ENCODE measurements at regions not wholly inside any gene's neighbourhood (a gene's known extent, or its start where the extent isn't known, plus 50 kb on each side); places are given as distances from the start of the nearest gene placed in this dataset.

DNA sequence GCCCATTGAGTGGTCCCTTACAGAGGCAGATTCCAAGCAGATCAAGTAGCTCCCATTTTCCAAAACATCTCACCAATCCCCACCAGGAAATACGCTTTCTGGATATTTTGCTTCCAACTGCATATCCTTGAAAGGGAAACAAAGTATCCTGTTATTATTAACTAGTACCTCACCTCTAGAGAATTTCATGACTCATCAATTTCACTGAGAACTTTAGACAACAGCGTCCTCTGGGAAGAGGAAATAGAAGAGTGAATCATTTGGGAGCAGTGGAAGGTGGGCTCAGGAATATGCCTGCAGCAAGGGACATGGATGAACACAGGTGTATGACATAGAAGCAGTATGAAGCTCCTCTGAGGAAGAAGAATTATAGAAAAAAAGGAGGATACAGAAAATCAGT is 186.7 kb downstream of the MARCHF11 start:
- intact Hi-C loops (cut with micrococcal nuclease): loop anchor here (5.0 kb wide), 1 partner anchor 156 kb away; no protein-coding TSS in a partner anchor
- H3K27ac Mint-ChIP-seq (ENCODE audit: low read depth, unreplicated experiment): peak overlapping the region; percentile 88
- peaks cover 11% of the 10 kb centered on the region for H3K4me1 Mint-ChIP-seq (ENCODE audit: insufficient read depth, unreplicated experiment)
- TF ChIP-seq, protein P1, sequence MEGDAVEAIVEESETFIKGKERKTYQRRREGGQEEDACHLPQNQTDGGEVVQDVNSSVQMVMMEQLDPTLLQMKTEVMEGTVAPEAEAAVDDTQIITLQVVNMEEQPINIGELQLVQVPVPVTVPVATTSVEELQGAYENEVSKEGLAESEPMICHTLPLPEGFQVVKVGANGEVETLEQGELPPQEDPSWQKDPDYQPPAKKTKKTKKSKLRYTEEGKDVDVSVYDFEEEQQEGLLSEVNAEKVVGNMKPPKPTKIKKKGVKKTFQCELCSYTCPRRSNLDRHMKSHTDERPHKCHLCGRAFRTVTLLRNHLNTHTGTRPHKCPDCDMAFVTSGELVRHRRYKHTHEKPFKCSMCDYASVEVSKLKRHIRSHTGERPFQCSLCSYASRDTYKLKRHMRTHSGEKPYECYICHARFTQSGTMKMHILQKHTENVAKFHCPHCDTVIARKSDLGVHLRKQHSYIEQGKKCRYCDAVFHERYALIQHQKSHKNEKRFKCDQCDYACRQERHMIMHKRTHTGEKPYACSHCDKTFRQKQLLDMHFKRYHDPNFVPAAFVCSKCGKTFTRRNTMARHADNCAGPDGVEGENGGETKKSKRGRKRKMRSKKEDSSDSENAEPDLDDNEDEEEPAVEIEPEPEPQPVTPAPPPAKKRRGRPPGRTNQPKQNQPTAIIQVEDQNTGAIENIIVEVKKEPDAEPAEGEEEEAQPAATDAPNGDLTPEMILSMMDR (IDR thresholded peaks at IDR 0.05; ENCODE audit: unreplicated experiment): no peak
- H3K9me3 Mint-ChIP-seq (ENCODE audit: unreplicated experiment): peaks cover 18% of the 10 kb centered on the region
- DNase-seq (ENCODE audit: unreplicated experiment): peak; percentile 58
- CTCF ChIA-PET: interaction anchor here (0.6 to 4.8 kb wide), 12 partner anchors 9 to 1288 kb away, joined by 3 to 67 read pairs (median 3); no protein-coding TSS in a partner anchor
- no peaks in the 10 kb centered on the region for H3K36me3 Mint-ChIP-seq (ENCODE audit: insufficient read depth, unreplicated experiment)
- H3K27me3 Mint-ChIP-seq (ENCODE audit: insufficient read depth, unreplicated experiment): no peaks in the 10 kb centered on the region
- POLR2A ChIA-PET: interaction anchor here (0.8 to 1.3 kb wide), 3 partner anchors 15 to 201 kb away, joined by 3 to 4 read pairs (median 4); no protein-coding TSS in a partner anchor
- peak overlapping the region; percentile 12 for H3K4me3 Mint-ChIP-seq (ENCODE audit: unreplicated experiment)
- TSS peak; percentile 34 for BruUV-seq (replicated peaks)

DNA sequence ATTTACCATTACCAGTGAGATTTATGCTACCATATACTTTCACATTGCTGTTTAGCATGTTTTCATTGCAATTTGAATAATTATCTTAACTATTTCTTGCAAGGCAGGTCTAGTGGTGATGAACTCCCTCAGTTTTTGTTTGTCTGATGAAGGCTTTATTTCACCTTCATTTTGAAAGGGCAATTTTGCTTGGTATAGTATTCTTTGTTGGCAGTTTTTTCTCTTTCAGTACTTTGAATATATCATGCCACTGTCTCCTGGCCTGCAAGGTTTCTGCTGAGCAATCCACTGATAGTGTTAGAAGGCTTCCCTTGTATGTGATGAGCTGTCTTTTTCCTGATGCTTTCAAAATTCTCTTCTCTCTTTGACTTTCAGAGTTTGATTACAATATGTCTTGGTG is 188.0 kb downstream of the MARCHF11 start:
- POLR2A ChIA-PET: no interaction called here
- DNase-seq (ENCODE audit: unreplicated experiment): no peak
- H3K27me3 Mint-ChIP-seq (ENCODE audit: insufficient read depth, unreplicated experiment): no peaks in the 10 kb centered on the region
- no TSS peak for BruUV-seq (replicated peaks)
- TF ChIP-seq, protein P1 (IDR thresholded peaks at IDR 0.05; ENCODE audit: unreplicated experiment): no peak
- peaks cover 11% of the 10 kb centered on the region for H3K4me1 Mint-ChIP-seq (ENCODE audit: insufficient read depth, unreplicated experiment)
- peaks cover 18% of the 10 kb centered on the region for H3K9me3 Mint-ChIP-seq (ENCODE audit: unreplicated experiment)
- no peak overlapping the region for H3K27ac Mint-ChIP-seq (ENCODE audit: low read depth, unreplicated experiment)
- H3K4me3 Mint-ChIP-seq (ENCODE audit: unreplicated experiment): no peak overlapping the region
- no peaks in the 10 kb centered on the region for H3K36me3 Mint-ChIP-seq (ENCODE audit: insufficient read depth, unreplicated experiment)
- CTCF ChIA-PET: interaction anchor here (0.6 to 0.8 kb wide), 2 partner anchors 10 to 1245 kb away, joined by 3 to 8 read pairs; no protein-coding TSS in a partner anchor
- intact Hi-C loops (cut with micrococcal nuclease): loop anchor here (5.0 kb wide), 1 partner anchor 154 kb away; no protein-coding TSS in a partner anchor

All from MCF 10A (cell line).